CD4-positive, alpha-beta T cell treated with Interleukin-12 subunit alpha and Interleukin-12 subunit beta, for 1 hour (primary cell): ENCODE measurements at regions not wholly inside any gene's neighbourhood (a gene's known extent, or its start where the extent isn't known, plus 50 kb on each side); places are given as distances from the start of the nearest gene placed in this dataset.

Experiments
- DNase-seq: peaks from one replicate; pipeline ENCODE4 v3.0.0-alpha.2; 2020

- DNase-seq = no peak
Measured at GRCh38 chr9:88799541-88800328, 191.5 kb upstream of the S1PR3 start.

- DNase-seq = no peak
Measured at GRCh38 chr9:88800329-88800682, 191.0 kb upstream of the S1PR3 start.

GRCh38 chr9:88801214-88801796 is 190.0 kb upstream of the S1PR3 start:
- DNase-seq = no peak

- DNase-seq = no peak
Measured at GRCh38 chr9:88802533-88802932, 188.7 kb upstream of the S1PR3 start.

GRCh38 chr9:88803546-88804253 is 187.6 kb upstream of the S1PR3 start:
- no peak for DNase-seq

- no peak for DNase-seq
Measured at GRCh38 chr9:88804254-88804596, 187.0 kb upstream of the S1PR3 start.

GRCh38 chr9:88805217-88805943 is 185.9 kb upstream of the S1PR3 start:
- DNase-seq = no peak

- DNase-seq = no peak
Measured at GRCh38 chr9:88807426-88807825, 183.8 kb upstream of the S1PR3 start.

- DNase-seq = no peak
Measured at GRCh38 chr9:88808019-88808656, 183.1 kb upstream of the S1PR3 start.

- no peak for DNase-seq
Measured at GRCh38 chr9:88808761-88809354, 182.4 kb upstream of the S1PR3 start.

GRCh38 chr9:88809355-88810161 is 181.7 kb upstream of the S1PR3 start:
- DNase-seq = no peak

GRCh38 chr9:88810826-88811225 is 180.4 kb upstream of the S1PR3 start:
- DNase-seq = no peak

- no peak for DNase-seq
Measured at GRCh38 chr9:88811511-88811910, 179.8 kb upstream of the S1PR3 start.

- DNase-seq = no peak
Measured at GRCh38 chr9:88812938-88813637, 178.2 kb upstream of the S1PR3 start.

GRCh38 chr9:88813638-88814209 is 177.5 kb upstream of the S1PR3 start:
- DNase-seq = no peak

GRCh38 chr9:88814577-88814976 is 176.7 kb upstream of the S1PR3 start:
- DNase-seq = no peak

GRCh38 chr9:88816141-88816540 is 175.1 kb upstream of the S1PR3 start:
- DNase-seq = no peak

- DNase-seq = no peak
Measured at GRCh38 chr9:88816591-88816990, 174.7 kb upstream of the S1PR3 start.

- DNase-seq = no peak
Measured at GRCh38 chr9:88817628-88818027, 173.6 kb upstream of the S1PR3 start.

GRCh38 chr9:88818495-88819201 is 172.6 kb upstream of the S1PR3 start:
- DNase-seq = no peak
